ENCODE measurements at regions not wholly inside any gene's neighbourhood (a gene's known extent, or its start where the extent isn't known, plus 50 kb on each side); places are given as distances from the start of the nearest gene placed in this dataset.

GRCh38 chr7:156158213-156158612 lies 345.9 kb upstream of the SHH start:
- H3K9me3 ChIP-seq: no peaks in the 10 kb centered on the region
- H3K4me3 ChIP-seq: no peak overlapping the region
- intact Hi-C loops (cut with DNase I): no loop called here
- TF ChIP-seq POLR2A (IDR thresholded peaks at IDR 0.05) (no peak), POLR2AphosphoS5 (IDR thresholded peaks at IDR 0.05) (no peak), CTCF (IDR thresholded peaks at IDR 0.05) (no peak)
- WGBS: 92% methylated on average over 6 of the region's 6 CpGs
- H3K27ac ChIP-seq: no peak overlapping the region
- H3K4me1 ChIP-seq (replicated peaks): no peaks in the 10 kb centered on the region
- no peaks in the 10 kb centered on the region for H3K27me3 ChIP-seq (replicated peaks; ENCODE audit: insufficient read depth)
- H3K36me3 ChIP-seq: no peaks in the 10 kb centered on the region
- DNase-seq (ENCODE audit: low spot score): no peak

DNA sequence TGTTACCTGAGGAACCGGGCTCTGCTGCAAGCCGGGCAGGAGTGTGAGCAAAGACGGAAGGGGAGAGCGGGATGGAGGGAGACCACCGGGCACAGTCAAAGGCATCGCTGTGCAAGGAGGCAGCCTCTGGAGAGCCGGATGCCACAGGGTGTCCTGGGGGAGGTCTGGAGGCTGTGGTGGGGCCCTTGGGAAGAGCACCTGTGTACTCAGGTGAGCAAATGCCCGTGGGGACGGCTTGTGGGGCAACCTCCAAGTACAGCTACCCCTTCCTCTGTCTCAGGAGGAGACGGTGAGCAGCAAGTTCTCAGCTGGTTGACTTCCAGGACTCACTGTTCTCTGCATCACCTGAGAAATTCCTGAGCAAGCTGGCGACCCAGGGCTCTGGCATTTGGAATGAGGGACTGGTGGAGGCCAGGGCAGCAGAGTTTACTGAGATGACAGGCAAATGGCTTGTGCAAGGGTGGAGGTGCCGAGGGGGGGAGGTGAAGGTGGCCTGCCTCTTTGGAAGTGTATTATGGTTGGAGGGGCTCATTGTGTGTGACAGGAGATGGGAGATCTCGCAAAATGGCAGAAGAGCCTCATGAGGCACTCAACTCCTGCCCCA lies 345.2 kb upstream of the SHH start:
- 91% methylated on average over 13 of the region's 13 CpGs for WGBS
- TF ChIP-seq POLR2AphosphoS5 (IDR thresholded peaks at IDR 0.05): no peak
- no peak for TF ChIP-seq POLR2A (IDR thresholded peaks at IDR 0.05)
- no peak for TF ChIP-seq CTCF (IDR thresholded peaks at IDR 0.05)
- Histone ChIP-seq H3K4me1 (replicated peaks) (no peaks in the 10 kb centered on the region), H3K9me3 (no peaks in the 10 kb centered on the region), H3K27ac (no peak overlapping the region), H3K36me3 (no peaks in the 10 kb centered on the region), H3K27me3 (replicated peaks; ENCODE audit: insufficient read depth) (no peaks in the 10 kb centered on the region), H3K4me3 (no peak overlapping the region)
- no peak for DNase-seq (ENCODE audit: low spot score)
- intact Hi-C loops (cut with DNase I): no loop called here

DNA sequence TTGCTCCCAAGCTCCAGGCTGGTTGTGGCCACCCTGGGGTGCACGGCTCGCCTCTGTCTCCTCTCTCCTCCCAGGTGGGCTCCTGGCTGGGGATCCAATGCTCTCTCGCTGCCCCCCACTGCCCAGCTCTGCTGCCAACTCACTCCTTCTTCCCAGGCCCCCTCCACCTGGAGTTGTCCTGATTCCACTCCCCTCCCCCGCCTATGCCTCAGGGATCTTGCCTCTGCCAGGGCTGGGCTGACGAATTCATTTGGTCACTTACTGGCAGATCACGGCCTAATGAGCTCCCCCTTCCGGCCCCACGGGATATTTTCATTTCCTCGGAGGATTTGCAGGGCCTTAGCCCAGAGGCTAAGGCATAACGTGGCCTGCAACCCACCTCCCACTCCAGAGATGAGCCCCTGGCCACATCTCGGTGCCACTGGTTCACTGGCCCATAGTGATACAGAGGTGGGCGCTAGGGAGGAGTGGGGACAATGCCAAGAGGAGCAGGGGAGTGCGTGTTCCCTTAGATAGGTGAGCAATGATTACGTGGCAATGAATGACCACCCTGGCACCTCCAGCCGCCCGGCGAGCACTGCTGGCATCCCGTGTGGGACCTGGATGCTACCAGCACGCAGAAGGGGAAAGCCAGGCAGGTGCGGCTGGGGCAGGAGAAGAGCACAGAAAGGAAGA lies 344.6 kb upstream of the SHH start:
- Histone ChIP-seq H3K4me1 (replicated peaks) (no peaks in the 10 kb centered on the region), H3K9me3 (no peaks in the 10 kb centered on the region), H3K4me3 (no peak overlapping the region), H3K27ac (no peak overlapping the region), H3K27me3 (replicated peaks; ENCODE audit: insufficient read depth) (no peaks in the 10 kb centered on the region), H3K36me3 (no peaks in the 10 kb centered on the region)
- TF ChIP-seq CTCF (IDR thresholded peaks at IDR 0.05): no peak
- no peak for TF ChIP-seq POLR2AphosphoS5 (IDR thresholded peaks at IDR 0.05)
- no peak for TF ChIP-seq POLR2A (IDR thresholded peaks at IDR 0.05)
- 75% methylated on average over 20 of the region's 20 CpGs for WGBS
- DNase-seq (ENCODE audit: low spot score): no peak
- intact Hi-C loops (cut with DNase I): no loop called here

DNA sequence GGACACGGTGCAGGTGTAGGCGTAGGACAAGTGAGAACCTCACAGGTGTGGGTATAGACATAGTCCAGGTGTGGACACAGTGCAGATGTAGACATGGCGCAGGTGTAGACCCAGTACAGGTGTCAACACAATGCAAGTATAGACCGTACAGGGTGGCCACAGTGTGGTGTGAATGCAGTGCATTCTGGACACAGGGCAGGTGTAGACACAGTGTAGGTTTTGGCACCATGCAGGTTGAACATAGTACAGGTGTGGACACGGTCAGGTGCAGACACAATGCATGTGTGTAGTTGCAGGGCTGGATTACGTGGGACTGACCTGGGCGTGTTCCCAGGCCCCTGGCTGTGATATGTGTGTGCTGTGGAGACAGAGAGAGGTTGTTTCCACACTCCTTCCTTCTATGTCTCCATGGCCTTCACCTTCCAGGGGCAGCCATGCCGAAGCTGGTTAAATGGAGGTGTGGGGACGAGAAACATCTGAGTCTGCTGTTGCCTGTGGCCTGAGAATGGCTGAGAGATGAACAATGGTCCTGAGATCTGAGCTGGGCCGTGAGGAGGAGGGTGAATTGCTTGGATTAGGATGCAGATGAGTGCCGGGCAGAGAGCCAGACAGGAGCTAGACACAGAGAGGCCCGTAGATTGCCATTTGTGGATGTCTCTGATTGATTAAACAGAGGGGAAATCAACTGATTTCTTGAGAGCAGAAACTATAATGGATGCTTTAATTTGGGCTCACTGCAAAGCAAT lies 343.9 kb upstream of the SHH start:
- 75% methylated on average over 12 of the region's 12 CpGs for WGBS
- intact Hi-C loops (cut with DNase I): no loop called here
- no peaks in the 10 kb centered on the region for H3K4me1 ChIP-seq (replicated peaks)
- no peaks in the 10 kb centered on the region for H3K9me3 ChIP-seq
- H3K27ac ChIP-seq: no peak overlapping the region
- TF ChIP-seq CTCF (IDR thresholded peaks at IDR 0.05) (no peak), POLR2AphosphoS5 (IDR thresholded peaks at IDR 0.05) (no peak), POLR2A (IDR thresholded peaks at IDR 0.05) (no peak)
- H3K27me3 ChIP-seq (replicated peaks; ENCODE audit: insufficient read depth): no peaks in the 10 kb centered on the region
- DNase-seq (ENCODE audit: low spot score): no peak
- H3K36me3 ChIP-seq: no peaks in the 10 kb centered on the region
- H3K4me3 ChIP-seq: no peak overlapping the region
